Left ventricle myocardium inferior (tissue), 1 donor: ENCODE measurements at regions not wholly inside any gene's neighbourhood (a gene's known extent, or its start where the extent isn't known, plus 50 kb on each side); places are given as distances from the start of the nearest gene placed in this dataset.
"Not testable (repeated sequence)": the region's sequence is repeated elsewhere in the genome, so short reads cannot be mapped to it uniquely, and the experiment has no call there.

Experiments used
- DNase-seq: peaks from one replicate; pipeline ENCODE4 v3.0.0-alpha.2; 2020
- H3K27ac ChIP-seq: fragments of 200-600 bp; replicated peaks from 2 replicates; pipeline ENCODE4 v1.8.0; 2021
- H3K27me3 ChIP-seq: fragments of 200-600 bp; 2 replicates; pipeline ENCODE4 v1.8.0; 2021; ENCODE audit warnings: low read depth
- H3K36me3 ChIP-seq: fragments of 200-600 bp; 2 replicates; pipeline ENCODE4 v1.8.0; 2021
- H3K4me1 ChIP-seq: fragments of 200-600 bp; 2 replicates; pipeline ENCODE4 v1.8.0; 2021
- H3K4me3 ChIP-seq: fragments of 200-600 bp; 2 replicates; pipeline ENCODE4 v1.8.0; 2021; ENCODE audit warnings: mild to moderate bottlenecking, moderate library complexity
- H3K9me3 ChIP-seq: fragments of 200-600 bp; replicated peaks from 2 replicates; pipeline ENCODE4 v1.8.0; 2021
- CTCF ChIP-seq: fragments of 200-600 bp; IDR thresholded peaks from 2 replicates; pipeline ENCODE4 v1.8.0; 2021; ENCODE audit warnings: antibody characterized with exemption, mild to moderate bottlenecking, borderline replicate concordance
- intact Hi-C: fragments of 100-400 bp; cut with micrococcal nuclease; formaldehyde crosslinking; loops from one replicate; pipeline ENCODE4 v1.11.0; 2022
- donor health status: DM: no; HTN: yes; CAD: no; lungs with severe emphysema.

- no peak for DNase-seq
- Histone ChIP-seq H3K4me3 (no peak overlapping the region), H3K27me3 (no peaks in the 10 kb centered on the region), H3K36me3 (no peaks in the 10 kb centered on the region), H3K4me1 (no peaks in the 10 kb centered on the region), H3K9me3 (no peaks in the 10 kb centered on the region), H3K27ac (no peak overlapping the region)
- intact Hi-C loops, result no loop called here
- no peak for TF ChIP-seq CTCF
Observed at GRCh38 chrX:77119706-77120105, 327.5 kb upstream of the FGF16 start.

GRCh38 chrX:77123917-77124316, 323.3 kb upstream of the FGF16 start:
- H3K9me3 ChIP-seq, H3K36me3 ChIP-seq, H3K4me3 ChIP-seq, intact Hi-C loops, H3K27me3 ChIP-seq, H3K4me1 ChIP-seq, DNase-seq, H3K27ac ChIP-seq: not testable (repeated sequence)

- intact Hi-C loops, H3K9me3 ChIP-seq, H3K4me1 ChIP-seq, H3K27ac ChIP-seq, DNase-seq, H3K27me3 ChIP-seq, H3K4me3 ChIP-seq, H3K36me3 ChIP-seq: not testable (repeated sequence)
Observed at GRCh38 chrX:77127571-77127970, 319.6 kb upstream of the FGF16 start.

- H3K27me3 ChIP-seq, result no peaks in the 10 kb centered on the region
- peaks cover 12% of the 10 kb centered on the region for H3K9me3 ChIP-seq
- DNase-seq, result no peak
- H3K4me3 ChIP-seq, result no peak overlapping the region
- intact Hi-C loops, result no loop called here
- no peak overlapping the region for H3K27ac ChIP-seq
- H3K4me1 ChIP-seq, result no peaks in the 10 kb centered on the region
- no peaks in the 10 kb centered on the region for H3K36me3 ChIP-seq
- no peak for TF ChIP-seq CTCF
Observed at GRCh38 chrX:77143907-77144306, 303.3 kb upstream of the FGF16 start.

DNA sequence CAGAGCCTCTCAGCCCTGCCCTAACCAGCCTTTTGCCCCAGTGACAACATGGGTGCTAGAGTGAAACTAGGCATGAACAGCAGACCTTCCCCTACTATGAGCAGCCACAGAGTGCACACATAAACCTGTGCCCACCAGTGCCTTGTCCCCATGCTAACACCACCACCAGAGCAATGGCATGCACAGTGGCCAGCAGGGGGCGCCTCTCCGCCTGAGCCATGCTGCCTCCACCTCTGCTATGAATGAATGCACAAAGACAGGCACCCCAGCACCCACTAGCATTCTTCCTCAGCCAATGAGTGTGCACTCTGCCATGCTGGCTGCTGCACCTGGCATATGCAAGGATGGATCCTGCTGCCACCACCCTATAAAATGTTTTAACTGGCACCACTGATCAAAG, 286.9 kb upstream of the FGF16 start:
- no peak overlapping the region for H3K27ac ChIP-seq
- TF ChIP-seq CTCF, result peak; percentile 34
- intact Hi-C loops, result no loop called here
- no peak overlapping the region for H3K4me3 ChIP-seq
- no peaks in the 10 kb centered on the region for H3K4me1 ChIP-seq
- no peak for DNase-seq
- H3K9me3 ChIP-seq, result peaks cover 16% of the 10 kb centered on the region
- no peaks in the 10 kb centered on the region for H3K27me3 ChIP-seq
- no peaks in the 10 kb centered on the region for H3K36me3 ChIP-seq

GRCh38 chrX:77162777-77163176, 284.4 kb upstream of the FGF16 start:
- Histone ChIP-seq H3K27me3 (no peaks in the 10 kb centered on the region), H3K9me3 (peaks cover 11% of the 10 kb centered on the region), H3K4me3 (no peak overlapping the region), H3K36me3 (no peaks in the 10 kb centered on the region), H3K27ac (no peak overlapping the region), H3K4me1 (no peaks in the 10 kb centered on the region)
- no peak for TF ChIP-seq CTCF
- no peak for DNase-seq
- intact Hi-C loops, result no loop called here

- H3K36me3 ChIP-seq, result no peaks in the 10 kb centered on the region
- no peaks in the 10 kb centered on the region for H3K9me3 ChIP-seq
- DNase-seq, result no peak
- no peak overlapping the region for H3K4me3 ChIP-seq
- intact Hi-C loops, result no loop called here
- H3K27me3 ChIP-seq, result no peaks in the 10 kb centered on the region
- H3K27ac ChIP-seq, result no peak overlapping the region
- H3K4me1 ChIP-seq, result no peaks in the 10 kb centered on the region
- no peak for TF ChIP-seq CTCF
Observed at GRCh38 chrX:77167993-77168392, 279.2 kb upstream of the FGF16 start.
